K562 (cell line): ENCODE measurements at regions not wholly inside any gene's neighbourhood (a gene's known extent, or its start where the extent isn't known, plus 50 kb on each side); places are given as distances from the start of the nearest gene placed in this dataset.

Experiments
- HEY1 ChIP-seq: fragments of 250-450 bp; sonication (Bioruptor Pico); IDR thresholded peaks from 2 replicates; pipeline ENCODE4 v1.5.0; 2020; ENCODE audit warnings: mild to moderate bottlenecking, moderate library complexity, borderline replicate concordance
- IRF2 ChIP-seq: sonication (generic); formaldehyde crosslinking; IDR thresholded peaks from 2 replicates; pipeline ENCODE4 v1.8.1; 2022; ENCODE audit warnings: mild to moderate bottlenecking, missing genetic modification reagents
- LARP7 ChIP-seq: fragments of 450-650 bp; IDR thresholded peaks from 2 replicates; pipeline ENCODE4 v1.6.1; 2016
- PPARD ChIP-seq: fragments of 250-450 bp; sonication (Bioruptor Pico); IDR thresholded peaks from 2 replicates; pipeline ENCODE4 v1.8.0; 2022; ENCODE audit warnings: inconsistent platforms, mild to moderate bottlenecking, moderate library complexity
- TF ChIP-seq, protein P1 (sequence below): fragments of 450-650 bp; IDR thresholded peaks from 2 replicates; pipeline ENCODE4 v1.6.1; 2018; ENCODE audit warnings: mild to moderate bottlenecking, low read depth; ENCODE audit not compliant: partially characterized antibody
- TF ChIP-seq, protein P2 (sequence below): fragments of 450-650 bp; IDR thresholded peaks from 2 replicates; pipeline ENCODE4 v1.6.1; 2017; ENCODE audit warnings: antibody characterized with exemption, mild to moderate bottlenecking

DNA sequence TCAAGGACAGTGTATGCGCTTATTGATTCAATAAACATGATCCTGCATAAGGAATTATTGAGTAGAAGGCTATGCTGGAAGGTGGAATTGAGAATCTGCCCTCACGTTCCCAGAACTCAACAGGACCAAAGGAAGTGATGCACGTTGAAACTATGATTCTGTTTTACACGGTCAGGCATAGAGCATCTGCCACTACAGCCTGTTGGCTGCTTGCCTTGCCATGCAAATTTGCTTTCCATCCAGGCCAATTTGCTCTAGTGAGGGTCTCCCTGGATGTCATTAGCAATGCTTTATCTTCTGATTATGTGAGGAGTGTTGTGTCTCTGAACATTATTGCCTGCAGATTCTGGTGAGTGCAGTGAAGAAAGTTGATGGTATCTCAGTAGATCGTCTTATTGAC lies 132.9 kb downstream of the ADRA2A start (continued):
- TF ChIP-seq, protein P1, sequence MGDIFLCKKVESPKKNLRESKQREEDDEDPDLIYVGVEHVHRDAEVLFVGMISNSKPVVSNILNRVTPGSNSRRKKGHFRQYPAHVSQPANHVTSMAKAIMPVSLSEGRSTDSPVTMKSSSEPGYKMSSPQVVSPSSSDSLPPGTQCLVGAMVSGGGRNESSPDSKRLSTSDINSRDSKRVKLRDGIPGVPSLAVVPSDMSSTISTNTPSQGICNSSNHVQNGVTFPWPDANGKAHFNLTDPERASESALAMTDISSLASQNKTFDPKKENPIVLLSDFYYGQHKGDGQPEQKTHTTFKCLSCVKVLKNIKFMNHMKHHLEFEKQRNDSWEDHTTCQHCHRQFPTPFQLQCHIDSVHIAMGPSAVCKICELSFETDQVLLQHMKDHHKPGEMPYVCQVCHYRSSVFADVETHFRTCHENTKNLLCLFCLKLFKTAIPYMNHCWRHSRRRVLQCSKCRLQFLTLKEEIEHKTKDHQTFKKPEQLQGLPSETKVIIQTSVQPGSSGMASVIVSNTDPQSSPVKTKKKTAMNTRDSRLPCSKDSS: no peak
- TF ChIP-seq PPARD (CRISPR knock-in tag) (no peak), LARP7 (no peak), IRF2 (CRISPR knock-in tag) (no peak), HEY1 (no peak)
- TF ChIP-seq, protein P2, sequence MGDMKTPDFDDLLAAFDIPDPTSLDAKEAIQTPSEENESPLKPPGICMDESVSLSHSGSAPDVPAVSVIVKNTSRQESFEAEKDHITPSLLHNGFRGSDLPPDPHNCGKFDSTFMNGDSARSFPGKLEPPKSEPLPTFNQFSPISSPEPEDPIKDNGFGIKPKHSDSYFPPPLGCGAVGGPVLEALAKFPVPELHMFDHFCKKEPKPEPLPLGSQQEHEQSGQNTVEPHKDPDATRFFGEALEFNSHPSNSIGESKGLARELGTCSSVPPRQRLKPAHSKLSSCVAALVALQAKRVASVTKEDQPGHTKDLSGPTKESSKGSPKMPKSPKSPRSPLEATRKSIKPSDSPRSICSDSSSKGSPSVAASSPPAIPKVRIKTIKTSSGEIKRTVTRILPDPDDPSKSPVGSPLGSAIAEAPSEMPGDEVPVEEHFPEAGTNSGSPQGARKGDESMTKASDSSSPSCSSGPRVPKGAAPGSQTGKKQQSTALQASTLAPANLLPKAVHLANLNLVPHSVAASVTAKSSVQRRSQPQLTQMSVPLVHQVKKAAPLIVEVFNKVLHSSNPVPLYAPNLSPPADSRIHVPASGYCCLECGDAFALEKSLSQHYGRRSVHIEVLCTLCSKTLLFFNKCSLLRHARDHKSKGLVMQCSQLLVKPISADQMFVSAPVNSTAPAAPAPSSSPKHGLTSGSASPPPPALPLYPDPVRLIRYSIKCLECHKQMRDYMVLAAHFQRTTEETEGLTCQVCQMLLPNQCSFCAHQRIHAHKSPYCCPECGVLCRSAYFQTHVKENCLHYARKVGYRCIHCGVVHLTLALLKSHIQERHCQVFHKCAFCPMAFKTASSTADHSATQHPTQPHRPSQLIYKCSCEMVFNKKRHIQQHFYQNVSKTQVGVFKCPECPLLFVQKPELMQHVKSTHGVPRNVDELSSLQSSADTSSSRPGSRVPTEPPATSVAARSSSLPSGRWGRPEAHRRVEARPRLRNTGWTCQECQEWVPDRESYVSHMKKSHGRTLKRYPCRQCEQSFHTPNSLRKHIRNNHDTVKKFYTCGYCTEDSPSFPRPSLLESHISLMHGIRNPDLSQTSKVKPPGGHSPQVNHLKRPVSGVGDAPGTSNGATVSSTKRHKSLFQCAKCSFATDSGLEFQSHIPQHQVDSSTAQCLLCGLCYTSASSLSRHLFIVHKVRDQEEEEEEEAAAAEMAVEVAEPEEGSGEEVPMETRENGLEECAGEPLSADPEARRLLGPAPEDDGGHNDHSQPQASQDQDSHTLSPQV: no peak
